Right lobe of liver (tissue), 4 donors: ENCODE measurements at regions not wholly inside any gene's neighbourhood (a gene's known extent, or its start where the extent isn't known, plus 50 kb on each side); places are given as distances from the start of the nearest gene placed in this dataset.

ENCODE experiments used
- POLR2A ChIP-seq: fragments of 450-650 bp; IDR thresholded peaks from one replicate; pipeline ENCODE4 v1.6.1; 2017; ENCODE audit warnings: antibody characterized with exemption, mild to moderate bottlenecking
- TF ChIP-seq, protein P1 (sequence below), 4 donors: fragments of 200-600 bp in 3 of 4; fragments of 450-650 bp in 1 of 4; IDR thresholded peaks; one replicate each; pipeline versions ENCODE4 v1.5.1 to v1.8.0; 2016 to 2022; ENCODE audit warnings: antibody characterized with exemption in 4 of 4, mild to moderate bottlenecking in 2 of 4
- donor health status: DM: no; HTN: no; CAD: no.
- donor health status: DM: no; HTN: no; CAD: no.
- donor health status: DM: no; HTN: yes; CAD: no.

DNA sequence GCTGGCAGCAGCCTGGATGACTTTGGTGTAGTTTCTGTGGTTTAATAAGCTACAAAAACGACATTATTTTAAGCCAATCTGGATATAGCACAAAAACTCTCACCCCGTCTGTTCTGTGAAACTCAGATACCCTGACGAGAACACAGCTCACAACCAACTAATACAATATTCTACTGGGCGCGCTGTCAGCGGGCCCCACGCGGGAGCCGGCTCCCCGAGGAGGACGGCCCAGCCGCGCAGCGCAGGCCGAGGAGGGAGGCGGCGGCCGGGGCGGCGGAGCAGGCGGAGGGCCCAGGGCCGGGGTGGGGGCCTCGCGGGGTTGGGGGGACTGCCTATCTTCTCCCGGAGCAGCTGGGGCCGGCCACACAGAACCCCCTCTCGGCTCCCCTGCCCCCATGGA is 87.2 kb upstream of the POU3F1 start:
- TF ChIP-seq, protein P1, sequence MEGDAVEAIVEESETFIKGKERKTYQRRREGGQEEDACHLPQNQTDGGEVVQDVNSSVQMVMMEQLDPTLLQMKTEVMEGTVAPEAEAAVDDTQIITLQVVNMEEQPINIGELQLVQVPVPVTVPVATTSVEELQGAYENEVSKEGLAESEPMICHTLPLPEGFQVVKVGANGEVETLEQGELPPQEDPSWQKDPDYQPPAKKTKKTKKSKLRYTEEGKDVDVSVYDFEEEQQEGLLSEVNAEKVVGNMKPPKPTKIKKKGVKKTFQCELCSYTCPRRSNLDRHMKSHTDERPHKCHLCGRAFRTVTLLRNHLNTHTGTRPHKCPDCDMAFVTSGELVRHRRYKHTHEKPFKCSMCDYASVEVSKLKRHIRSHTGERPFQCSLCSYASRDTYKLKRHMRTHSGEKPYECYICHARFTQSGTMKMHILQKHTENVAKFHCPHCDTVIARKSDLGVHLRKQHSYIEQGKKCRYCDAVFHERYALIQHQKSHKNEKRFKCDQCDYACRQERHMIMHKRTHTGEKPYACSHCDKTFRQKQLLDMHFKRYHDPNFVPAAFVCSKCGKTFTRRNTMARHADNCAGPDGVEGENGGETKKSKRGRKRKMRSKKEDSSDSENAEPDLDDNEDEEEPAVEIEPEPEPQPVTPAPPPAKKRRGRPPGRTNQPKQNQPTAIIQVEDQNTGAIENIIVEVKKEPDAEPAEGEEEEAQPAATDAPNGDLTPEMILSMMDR (IDR thresholded peaks at IDR 0.05): no peak
- TF ChIP-seq POLR2A: no peak
